H1 (cell line): ENCODE measurements at regions not wholly inside any gene's neighbourhood (a gene's known extent, or its start where the extent isn't known, plus 50 kb on each side); places are given as distances from the start of the nearest gene placed in this dataset.

Source experiments
- BRCA1 ChIP-seq: IDR thresholded peaks from 2 replicates; pipeline ENCODE4 v1.6.1; 2012; ENCODE audit warnings: low read depth, low read length, improper control_type of control experiment
- CEBPB ChIP-seq: IDR thresholded peaks from 2 replicates; pipeline ENCODE4 v1.6.1; 2012; ENCODE audit warnings: low read depth, low read length
- CTCF ChIP-seq, 3 experiments: IDR thresholded peaks; 1 replicate in 2 of 3; 2 replicates in 1 of 3; pipeline versions ENCODE4 v1.5.1 to v1.6.1; 2011; ENCODE audit warnings: low read length in 3 of 3, mild to moderate bottlenecking in 3 of 3, inconsistent platforms in 2 of 3, low read depth in 1 of 3, moderate library complexity in 1 of 3; ENCODE audit not compliant: insufficient read depth in 1 of 3; ENCODE audit errors: control extremely low read depth in 1 of 3
- FOSL1 ChIP-seq: IDR thresholded peaks from 2 replicates; pipeline ENCODE4 v1.6.1; 2011; ENCODE audit warnings: mild to moderate bottlenecking, low read depth, low read length, moderate library complexity; ENCODE audit not compliant: insufficient read depth
- GTF2F1 ChIP-seq: IDR thresholded peaks from 2 replicates; pipeline ENCODE4 v1.6.1; 2012; ENCODE audit warnings: low read depth, low read length, improper control_type of control experiment, borderline replicate concordance
- HDAC2 ChIP-seq, 2 experiments: fragments of 300-600 bp in 1 of 2; sonication (generic) in 1 of 2; IDR thresholded peaks; 2 replicates each; pipeline ENCODE4 v1.6.1; 2011 to 2012; ENCODE audit warnings: low read depth in 2 of 2, low read length in 2 of 2, mild to moderate bottlenecking in 2 of 2, moderate library complexity in 2 of 2, borderline replicate concordance in 1 of 2, inconsistent platforms in 1 of 2
- JUN ChIP-seq: IDR thresholded peaks from 2 replicates; pipeline ENCODE4 v1.6.1; 2011; ENCODE audit warnings: low read depth, mild to moderate bottlenecking, improper control_type of control experiment, low read length
- MAX ChIP-seq: IDR thresholded peaks from 2 replicates; pipeline ENCODE4 v1.6.1; 2012; ENCODE audit warnings: inconsistent platforms
- POLR2A ChIP-seq, 2 experiments: IDR thresholded peaks; 1 replicate in 1 of 2; 2 replicates in 1 of 2; pipeline ENCODE4 v1.6.1; 2011; ENCODE audit warnings: low read depth in 2 of 2, low read length in 2 of 2, mild to moderate bottlenecking in 2 of 2; ENCODE audit errors: control extremely low read depth in 1 of 2
- POLR2AphosphoS5 ChIP-seq: IDR thresholded peaks from 2 replicates; pipeline ENCODE4 v1.6.1; 2011; ENCODE audit warnings: low read depth, low read length
- RXRA ChIP-seq: IDR thresholded peaks from 2 replicates; pipeline ENCODE4 v1.6.1; 2011; ENCODE audit warnings: low read depth, mild to moderate bottlenecking, low read length, moderate library complexity; ENCODE audit not compliant: insufficient read depth
- SUZ12 ChIP-seq: fragments of 200-600 bp; sonication (generic); IDR thresholded peaks from 2 replicates; pipeline ENCODE4 v1.6.1; 2012; ENCODE audit warnings: mild to moderate bottlenecking, inconsistent platforms, low read length, moderate library complexity, mixed read lengths
- TAF1 ChIP-seq: IDR thresholded peaks from 2 replicates; pipeline ENCODE4 v1.6.1; 2011; ENCODE audit warnings: mild to moderate bottlenecking, low read depth, low read length
- YY1 ChIP-seq: IDR thresholded peaks from 2 replicates; pipeline ENCODE4 v1.6.1; 2011; ENCODE audit warnings: low read depth, mild to moderate bottlenecking, low read length

- TF ChIP-seq GTF2F1, result no peak
- TF ChIP-seq POLR2AphosphoS5, result no peak
- no peak for TF ChIP-seq RXRA
- no peak for TF ChIP-seq JUN
- no peak for TF ChIP-seq POLR2A (IDR thresholded peaks at IDR 0.05; ENCODE audit: control extremely low read depth in 1 of 2, low read depth in 2 of 2, low read length in 2 of 2)
- no peak for TF ChIP-seq FOSL1
- no peak for TF ChIP-seq SUZ12
- TF ChIP-seq CTCF (IDR thresholded peaks at IDR 0.05; ENCODE audit: control extremely low read depth in 1 of 3, insufficient read depth in 1 of 3, low read depth in 1 of 3, low read length in 3 of 3), result no peak
- TF ChIP-seq TAF1, result no peak
- no peak for TF ChIP-seq YY1
- TF ChIP-seq BRCA1, result no peak
- no peak for TF ChIP-seq HDAC2 (IDR thresholded peaks at IDR 0.05; ENCODE audit: borderline replicate concordance in 1 of 2, low read depth in 2 of 2, low read length in 2 of 2)
- no peak for TF ChIP-seq CEBPB
- no peak for TF ChIP-seq MAX
Observed at GRCh38 chr1:39110325-39110851, 84.2 kb downstream of the NDUFS5 start.
